ENCODE measurements at regions not wholly inside any gene's neighbourhood (a gene's known extent, or its start where the extent isn't known, plus 50 kb on each side); places are given as distances from the start of the nearest gene placed in this dataset.
"Not testable (repeated sequence)": the region's sequence is repeated elsewhere in the genome, so short reads cannot be mapped to it uniquely, and the experiment has no call there.

- no peak for TF ChIP-seq ZNF317 (CRISPR knock-in tag; IDR thresholded peaks at IDR 0.05; ENCODE audit: borderline replicate concordance, low read depth)
- no peak for TF ChIP-seq CBFB (CRISPR knock-in tag; IDR thresholded peaks at IDR 0.05; ENCODE audit: low read depth)
- TF ChIP-seq PRRX2 (CRISPR knock-in tag; IDR thresholded peaks at IDR 0.05) = no peak
- TF ChIP-seq ERG (CRISPR knock-in tag; IDR thresholded peaks at IDR 0.05) = no peak
- TF ChIP-seq E2F5 (CRISPR knock-in tag; IDR thresholded peaks at IDR 0.05) = no peak
- TF ChIP-seq TEAD1 (CRISPR knock-in tag; IDR thresholded peaks at IDR 0.05) = no peak
- TF ChIP-seq ZNF263 (CRISPR knock-in tag; IDR thresholded peaks at IDR 0.05; ENCODE audit: low read depth) = no peak
- TF ChIP-seq MLX (CRISPR knock-in tag; IDR thresholded peaks at IDR 0.05) = no peak
- TF ChIP-seq USF1 (CRISPR knock-in tag; IDR thresholded peaks at IDR 0.05) = no peak
- TF ChIP-seq OVOL2 (CRISPR knock-in tag; IDR thresholded peaks at IDR 0.05; ENCODE audit: borderline replicate concordance) = no peak
- no peak for TF ChIP-seq NR1H2 (CRISPR knock-in tag; IDR thresholded peaks at IDR 0.05)
- no peak for TF ChIP-seq USF2 (CRISPR knock-in tag; IDR thresholded peaks at IDR 0.05)
- TF ChIP-seq ZNF532 (CRISPR knock-in tag; IDR thresholded peaks at IDR 0.05; ENCODE audit: borderline replicate concordance) = no peak
- POLR2A ChIA-PET = no interaction called here
- CTCF ChIA-PET = no interaction called here
- ATAC-seq (no peak), DNase-seq (ENCODE audit: low spot score) (no peak)
- no peak overlapping the region for H3K4me3 Mint-ChIP-seq
- H3K36me3 Mint-ChIP-seq = peaks cover 4% of the 10 kb centered on the region
- H3K9me3 Mint-ChIP-seq = peaks cover 5% of the 10 kb centered on the region
- peaks cover 4% of the 10 kb centered on the region; the same call in 1 of the 2 replicates for H3K27me3 Mint-ChIP-seq (ENCODE audit: low read depth)
- no peak overlapping the region for H3K27ac Mint-ChIP-seq
- no peaks in the 10 kb centered on the region for H3K4me1 Mint-ChIP-seq
Measured at GRCh38 chr3:35448681-35449080, 190.6 kb upstream of the ARPP21 start.

GRCh38 chr3:35454819-35455218 lies 184.5 kb upstream of the ARPP21 start:
- H3K27me3 Mint-ChIP-seq (ENCODE audit: low read depth); H3K4me1 Mint-ChIP-seq; ATAC-seq; POLR2A ChIA-PET; CTCF ChIA-PET; DNase-seq (ENCODE audit: low spot score); H3K27ac Mint-ChIP-seq; H3K4me3 Mint-ChIP-seq: not testable (repeated sequence)
- Mint-ChIP-seq H3K9me3 (peaks cover 37% of the 10 kb centered on the region), H3K36me3 (peaks cover 31% of the 10 kb centered on the region)

- Mint-ChIP-seq H3K27me3 (ENCODE audit: low read depth) (no peaks in the 10 kb centered on the region), H3K36me3 (peaks cover 4% of the 10 kb centered on the region), H3K4me3 (no peak overlapping the region), H3K4me1 (no peaks in the 10 kb centered on the region), H3K9me3 (peaks cover 22% of the 10 kb centered on the region), H3K27ac (no peak overlapping the region)
- ATAC-seq = no peak
- ChIA-PET POLR2A (no interaction called here), CTCF (no interaction called here)
- DNase-seq (ENCODE audit: low spot score) = no peak
- TF ChIP-seq FOXP1 (CRISPR knock-in tag; IDR thresholded peaks at IDR 0.05; ENCODE audit: borderline replicate concordance) = no peak
- no peak for TF ChIP-seq ELF4 (CRISPR knock-in tag; IDR thresholded peaks at IDR 0.05; ENCODE audit: low read depth)
- TF ChIP-seq HMGA2 (CRISPR knock-in tag; IDR thresholded peaks at IDR 0.05) = no peak
- no peak for TF ChIP-seq ZNF232 (CRISPR knock-in tag; IDR thresholded peaks at IDR 0.05)
- no peak for TF ChIP-seq ZNF425 (CRISPR knock-in tag; conservative IDR thresholded peaks at IDR 0.05)
- TF ChIP-seq ZSCAN18 (CRISPR knock-in tag; IDR thresholded peaks at IDR 0.05) = no peak
- TF ChIP-seq USF1 (CRISPR knock-in tag; IDR thresholded peaks at IDR 0.05) = no peak
Measured at GRCh38 chr3:35473956-35474355, 165.4 kb upstream of the ARPP21 start.

All from WTC11 (cell line).